ENCODE measurements at regions not wholly inside any gene's neighbourhood (a gene's known extent, or its start where the extent isn't known, plus 50 kb on each side); places are given as distances from the start of the nearest gene placed in this dataset.

GRCh38 chr6:170136541-170137175, 154.2 kb downstream of the DLL1 start:
- no peak for DNase-seq (ENCODE audit: low read depth in 2 of 2, low spot score in 1 of 2)

GRCh38 chr6:170135821-170136471, 154.9 kb downstream of the DLL1 start:
- no peak for DNase-seq (ENCODE audit: low read depth in 2 of 2, low spot score in 1 of 2)

- no peak for DNase-seq (ENCODE audit: low read depth in 2 of 2, low spot score in 1 of 2)
Observed at GRCh38 chr6:170135461-170135820, 155.4 kb downstream of the DLL1 start.

- no peak for DNase-seq (ENCODE audit: low read depth in 2 of 2, low spot score in 1 of 2)
Observed at GRCh38 chr6:170134471-170135440, 156.1 kb downstream of the DLL1 start.

GRCh38 chr6:170134031-170134470, 156.8 kb downstream of the DLL1 start:
- DNase-seq (ENCODE audit: low read depth in 2 of 2, low spot score in 1 of 2) = no peak

- DNase-seq (ENCODE audit: low read depth in 2 of 2, low spot score in 1 of 2) = no peak
Observed at GRCh38 chr6:170132561-170132991, 158.3 kb downstream of the DLL1 start.

GRCh38 chr6:170132011-170132521, 158.8 kb downstream of the DLL1 start:
- DNase-seq (ENCODE audit: low read depth in 2 of 2, low spot score in 1 of 2) = no peak

GRCh38 chr6:170131351-170131750, 159.5 kb downstream of the DLL1 start:
- DNase-seq (ENCODE audit: low read depth in 2 of 2, low spot score in 1 of 2) = no peak

- DNase-seq (ENCODE audit: low read depth in 2 of 2, low spot score in 1 of 2) = no peak
Observed at GRCh38 chr6:170130771-170131241, 160.1 kb downstream of the DLL1 start.

GRCh38 chr6:170130201-170130621, 160.7 kb downstream of the DLL1 start:
- no peak for DNase-seq (ENCODE audit: low read depth in 2 of 2, low spot score in 1 of 2)

GRCh38 chr6:170129691-170130171, 161.1 kb downstream of the DLL1 start:
- DNase-seq (ENCODE audit: low read depth in 2 of 2, low spot score in 1 of 2) = no peak

GRCh38 chr6:170128811-170129681, 161.8 kb downstream of the DLL1 start:
- DNase-seq (ENCODE audit: low read depth in 2 of 2, low spot score in 1 of 2) = no peak

GRCh38 chr6:170128346-170128745, 162.5 kb downstream of the DLL1 start:
- no peak for DNase-seq (ENCODE audit: low read depth in 2 of 2, low spot score in 1 of 2)

GRCh38 chr6:170127151-170127550, 163.7 kb downstream of the DLL1 start:
- DNase-seq (ENCODE audit: low read depth in 2 of 2, low spot score in 1 of 2) = no peak

- DNase-seq (ENCODE audit: low read depth in 2 of 2, low spot score in 1 of 2) = no peak
Observed at GRCh38 chr6:170125456-170126300, 165.2 kb downstream of the DLL1 start.

- no peak for DNase-seq (ENCODE audit: low read depth in 2 of 2, low spot score in 1 of 2)
Observed at GRCh38 chr6:170124836-170125235, 166.0 kb downstream of the DLL1 start.

GRCh38 chr6:170124150-170124549, 166.7 kb downstream of the DLL1 start:
- DNase-seq (ENCODE audit: low read depth in 2 of 2, low spot score in 1 of 2) = no peak

GRCh38 chr6:170122651-170123050, 168.2 kb downstream of the DLL1 start:
- no peak for DNase-seq (ENCODE audit: low read depth in 2 of 2, low spot score in 1 of 2)

Measured in stimulated activated CD8-positive, alpha-beta memory T cell treated with anti-CD3 and anti-CD28 coated beads, Interleukin-4, amount 100 ng/mL, for 1 hour (primary cell).